K562 (cell line): ENCODE measurements at regions not wholly inside any gene's neighbourhood (a gene's known extent, or its start where the extent isn't known, plus 50 kb on each side); places are given as distances from the start of the nearest gene placed in this dataset.

Experiments
- ATAC-seq: fragments of 200-7000 bp; cut with Tn5 transposase; 3 replicates; pipeline ENCODE4 v1.9.1; 2020; ENCODE audit warnings: moderate library complexity
- BruUV-seq: library from RNA; stranded (reverse); fragments of 400-500 nt; replicated peaks from 2 replicates; lab custom pipeline; 2021; lab: Mats Ljungman, UMichigan
- CTCF ChIA-PET: fragments of 300-600 bp; formaldehyde crosslinking; extraction: SDS; loops from one replicate; lab custom pipeline; 2021; ENCODE audit warnings: low intra/inter-chr PET ratio; lab: Yijun Ruan, JAX
- POLR2A ChIA-PET: fragments of 300-600, 350-650 bp; sonication (Branson Sonifier 250); formaldehyde crosslinking; extraction: SDS; loops from one replicate; lab custom pipeline; 2021; ENCODE audit warnings: antibody characterized with exemption, inconsistent platforms; lab: Yijun Ruan, JAX
- DNase-seq, 4 experiments: peaks; one replicate each; pipeline versions ENCODE4 v3.0.0 to v3.0.0-alpha.2; 2011 to 2018; ENCODE audit warnings: low spot score in 3 of 4, mixed read lengths in 3 of 4; ENCODE audit errors: extremely low read depth in 1 of 4
- FAIRE-seq: peaks from 2 replicates; lab custom pipeline; 2011; peaks lifted over from hg19 to GRCh38; lab: Jason Lieb, UNC
- H2AFZ ChIP-seq: 2 replicates; pipeline ENCODE4 v1.6.0; 2011; ENCODE audit warnings: low read depth, low read length, control low read depth, inconsistent platforms
- H3K27ac ChIP-seq: fragments of 200-600 bp; 3 replicates; pipeline ENCODE4 v1.8.0; 2011; ENCODE audit warnings: low read depth, mild to moderate bottlenecking, control low read depth, inconsistent platforms, low read length, moderate library complexity, mixed read lengths; ENCODE audit errors: extremely low read depth
- H3K27me3 ChIP-seq, 2 experiments: fragments of 300-600 bp in 1 of 2; 2 replicates in 1 of 2; 3 replicates in 1 of 2; pipeline versions ENCODE4 v1.6.0 to v1.8.0; 2011; ENCODE audit warnings: inconsistent platforms in 2 of 2, low read length in 2 of 2, mild to moderate bottlenecking in 1 of 2, mixed read lengths in 1 of 2, moderate library complexity in 1 of 2; ENCODE audit not compliant: control insufficient read depth in 2 of 2, insufficient read depth in 2 of 2
- H3K36me3 ChIP-seq: fragments of 300-600 bp; 3 replicates; pipeline ENCODE4 v1.8.0; 2011; ENCODE audit warnings: mild to moderate bottlenecking, low read length, inconsistent platforms; ENCODE audit not compliant: control insufficient read depth, insufficient read depth
- H3K4me1 ChIP-seq, 2 experiments: fragments of 200-600 bp in 1 of 2; replicated peaks in 1 of 2; 2 replicates in 1 of 2; 3 replicates in 1 of 2; pipeline versions ENCODE4 v1.5.1 to v1.8.0; 2011; ENCODE audit warnings: inconsistent platforms in 2 of 2, low read length in 2 of 2, mild to moderate bottlenecking in 1 of 2, mixed read lengths in 1 of 2, moderate library complexity in 1 of 2; ENCODE audit not compliant: control insufficient read depth in 2 of 2, insufficient read depth in 2 of 2
- H3K4me2 ChIP-seq: 2 replicates; pipeline ENCODE4 v1.6.1; 2011; ENCODE audit warnings: low read length, control low read depth, inconsistent platforms, mixed read lengths; ENCODE audit not compliant: insufficient read depth
- H3K4me3 ChIP-seq: fragments of 200-600 bp; sonication (generic), shearing (Covaris generic); 2 replicates; pipeline ENCODE4 v1.5.1; 2016; ENCODE audit warnings: control low read depth, inconsistent platforms
- H3K79me2 ChIP-seq: fragments of 200-600 bp; 3 replicates; pipeline ENCODE4 v1.8.0; 2011; ENCODE audit warnings: low read length, inconsistent platforms; ENCODE audit not compliant: control insufficient read depth, insufficient read depth
- H3K9ac ChIP-seq, 2 experiments: 2 replicates each; pipeline versions ENCODE4 v1.6.0 to v1.6.1; 2011; ENCODE audit warnings: low read depth in 2 of 2, low read length in 2 of 2, control low read depth in 1 of 2, inconsistent platforms in 1 of 2, mild to moderate bottlenecking in 1 of 2, mixed read lengths in 1 of 2; ENCODE audit not compliant: insufficient read depth in 1 of 2
- H3K9me1 ChIP-seq: one replicate; pipeline ENCODE4 v1.6.0; 2011; ENCODE audit warnings: inconsistent platforms, mild to moderate bottlenecking, low read length, moderate library complexity; ENCODE audit not compliant: control insufficient read depth, insufficient read depth
- H3K9me3 ChIP-seq: replicated peaks from 2 replicates; pipeline ENCODE4 v1.5.1; 2011; ENCODE audit warnings: low read depth, low read length, inconsistent platforms; ENCODE audit not compliant: control insufficient read depth, insufficient read depth
- H4K20me1 ChIP-seq: replicated peaks from 2 replicates; pipeline ENCODE4 v1.6.1; 2011; ENCODE audit warnings: low read length, inconsistent platforms, mixed read lengths; ENCODE audit not compliant: control insufficient read depth, insufficient read depth
- CTBP1 ChIP-seq: fragments of 450-650 bp; IDR thresholded peaks from 2 replicates; pipeline ENCODE4 v1.6.1; 2016; ENCODE audit warnings: borderline replicate concordance
- ZHX1 ChIP-seq: fragments of 150-350 bp; conservative IDR thresholded peaks from 2 replicates; pipeline ENCODE4 v1.6.1; 2014; ENCODE audit warnings: low read length
- WGBS: fragments of 100-300 bp; shearing (Covaris generic); methylation state at CpG from one replicate; pipeline ENCODE4 v1.1.6; 2016; ENCODE audit warnings: low coverage, mixed read lengths; ENCODE audit not compliant: insufficient coverage; ENCODE audit errors: missing lambda C conversion rate; 5-methylcytosine and 5-hydroxymethylcytosine counted together
- in situ Hi-C: fragments of 300-500 bp; cut with MboI; formaldehyde crosslinking; loops from 4 replicates; pipeline ENCODE4 v1.15.0; 2018; ENCODE audit warnings: inconsistent platforms, mixed read lengths
- intact Hi-C: fragments of 100-400 bp; cut with micrococcal nuclease; formaldehyde crosslinking; loops from 2 replicates; pipeline ENCODE4 v1.14.2; 2022

GRCh38 chr2:188865681-188866080 lies 108.5 kb upstream of the COL3A1 start (continued):
- TF ChIP-seq ZHX1, result no peak

- no peaks in the 10 kb centered on the region for H3K36me3 ChIP-seq
- H3K27ac ChIP-seq, result no peak overlapping the region
- H3K79me2 ChIP-seq, result no peaks in the 10 kb centered on the region
- H3K4me1 ChIP-seq, result no peaks in the 10 kb centered on the region
- no peaks in the 10 kb centered on the region for H3K27me3 ChIP-seq
- H2AFZ ChIP-seq, result no peak overlapping the region
- no TSS peak for BruUV-seq
- WGBS, result 6% methylated on average over 2 of the region's 2 CpGs
- H3K4me3 ChIP-seq, result no peak overlapping the region
- intact Hi-C loops, result no loop called here
- no peak overlapping the region for H3K4me2 ChIP-seq
- H3K9me3 ChIP-seq, result no peaks in the 10 kb centered on the region
- no peak for TF ChIP-seq CTBP1
- TF ChIP-seq, all 486 proteins: peak for 0
- Histone ChIP-seq H3K9ac (no peak overlapping the region), H3K9me1 (no peaks in the 10 kb centered on the region), H4K20me1 (no peaks in the 10 kb centered on the region)
- ChIA-PET POLR2A (no interaction called here), CTCF (no interaction called here)
- ATAC-seq, result no peak
- DNase-seq, result no peak
- in situ Hi-C loops, result no loop called here
- no peak for FAIRE-seq
Measured at GRCh38 chr2:188869550-188869949, 104.6 kb upstream of the COL3A1 start.
